HUDEP-2 (cell line): ENCODE measurements at regions not wholly inside any gene's neighbourhood (a gene's known extent, or its start where the extent isn't known, plus 50 kb on each side); places are given as distances from the start of the nearest gene placed in this dataset.
"Not testable (repeated sequence)": the region's sequence is repeated elsewhere in the genome, so short reads cannot be mapped to it uniquely, and the experiment has no call there.

Source experiments
- DNase-seq, 76 experiments: peaks; one replicate each; lab custom pipeline; 2025; ENCODE audit not compliant: unreplicated experiment in 76 of 76; lab: John Stamatoyannopoulos, UW

DNA sequence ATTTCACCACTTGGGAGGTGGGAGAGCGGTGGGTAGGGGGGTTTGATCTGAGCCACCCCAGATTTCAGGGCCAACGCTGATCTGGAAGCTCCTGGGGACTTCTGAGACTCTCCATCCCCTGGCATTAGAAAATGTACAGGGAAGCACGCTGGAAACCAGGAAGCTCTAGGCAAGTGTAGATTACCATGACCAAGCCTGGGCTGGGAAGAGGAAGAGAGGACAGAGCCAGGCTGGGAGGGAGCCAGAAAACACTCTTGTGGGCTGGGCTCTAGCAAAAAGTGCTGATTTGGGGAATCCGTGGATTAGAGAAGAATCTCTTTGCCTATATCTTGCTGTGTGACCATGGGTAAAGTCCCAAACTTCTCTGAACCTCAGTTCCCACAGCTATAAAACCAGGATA is 236.7 kb downstream of the BCL11B start:
- DNase-seq, result no peak

GRCh38 chr14:99035712-99036610 is 236.0 kb downstream of the BCL11B start:
- no peak for DNase-seq

DNA sequence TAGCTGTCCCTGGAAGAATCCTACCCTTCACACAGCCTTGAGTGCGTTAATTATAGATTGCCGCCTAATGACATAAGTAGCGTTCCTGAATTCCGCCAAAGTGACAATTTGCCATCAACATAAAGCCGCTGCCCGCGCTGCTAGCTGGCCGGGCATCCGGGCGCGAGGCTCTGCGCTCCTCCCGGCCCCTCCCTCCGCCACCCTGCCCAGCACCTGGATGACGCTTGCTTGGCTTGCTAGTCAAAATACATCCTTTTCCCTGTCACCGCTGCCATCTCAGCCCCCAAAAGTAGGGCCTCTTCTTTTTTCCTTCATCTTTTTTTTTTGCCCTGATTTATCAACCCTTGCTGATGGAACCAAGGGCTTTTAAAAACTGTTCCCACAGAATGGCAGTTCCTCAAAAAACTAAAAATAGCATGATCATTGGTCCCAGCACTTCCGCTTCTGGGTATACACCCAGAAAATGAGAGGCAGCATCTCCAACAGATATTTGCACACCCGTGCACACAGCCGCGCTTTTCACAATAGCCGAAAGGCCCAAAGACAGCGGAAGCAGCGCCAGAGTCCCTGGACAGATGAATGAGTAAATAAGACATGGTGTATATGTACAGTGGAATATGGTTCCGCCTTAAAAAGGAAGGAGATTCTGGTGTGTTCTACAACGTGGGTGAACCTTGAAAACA is 235.2 kb downstream of the BCL11B start:
- DNase-seq, result no peak

GRCh38 chr14:99037326-99037725 is 234.7 kb downstream of the BCL11B start:
- not testable (repeated sequence) for DNase-seq

DNA sequence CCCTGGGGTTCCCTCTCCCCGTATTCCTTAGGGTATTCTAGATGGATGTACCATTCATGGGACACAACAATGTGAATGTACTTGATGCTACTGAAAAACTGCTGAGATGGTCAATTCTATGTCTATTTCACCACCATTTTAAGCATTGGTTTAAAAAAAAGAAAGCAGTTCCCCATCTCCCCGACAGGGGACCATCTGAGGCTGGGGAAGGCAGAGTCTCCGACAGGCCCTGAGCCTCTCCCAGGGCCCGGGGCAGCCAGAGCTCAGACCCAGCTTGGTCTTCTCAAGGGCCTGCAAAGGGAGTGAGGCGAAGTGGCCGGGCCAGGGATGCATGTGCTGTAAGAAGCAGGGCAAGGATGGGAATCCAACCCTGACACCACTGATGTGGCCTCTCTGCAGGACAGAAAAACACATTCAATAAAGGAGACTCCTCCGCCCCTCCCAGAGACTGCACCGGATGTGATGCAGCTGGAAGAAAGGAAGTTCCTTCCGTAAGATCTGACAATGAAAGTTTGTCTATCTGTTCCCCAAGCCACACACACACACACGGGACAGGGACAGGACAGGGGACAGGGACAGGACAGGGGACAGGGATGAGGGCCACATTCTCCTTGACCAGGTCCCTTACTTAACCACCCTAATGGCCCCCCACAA is 234.1 kb downstream of the BCL11B start:
- no peak for DNase-seq

DNA sequence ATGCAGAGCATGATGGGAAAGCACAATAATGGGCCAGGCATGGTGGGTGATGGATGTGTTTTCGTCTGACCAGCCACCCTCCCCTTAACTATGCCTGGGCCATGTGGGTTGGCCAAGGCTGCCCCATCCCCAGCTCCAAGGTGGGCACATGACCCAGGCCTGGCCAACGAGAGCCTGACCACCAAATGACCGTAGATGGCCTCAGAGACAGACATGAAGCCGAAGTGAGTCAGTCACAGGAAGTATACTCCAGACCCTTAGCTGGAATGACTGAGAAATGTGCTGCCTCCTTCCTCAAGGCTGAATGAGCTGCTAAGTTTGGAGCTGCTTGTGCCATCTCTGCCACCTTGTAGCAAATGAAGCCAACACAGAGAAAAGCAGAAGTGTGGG is 233.6 kb downstream of the BCL11B start:
- no peak for DNase-seq

DNA sequence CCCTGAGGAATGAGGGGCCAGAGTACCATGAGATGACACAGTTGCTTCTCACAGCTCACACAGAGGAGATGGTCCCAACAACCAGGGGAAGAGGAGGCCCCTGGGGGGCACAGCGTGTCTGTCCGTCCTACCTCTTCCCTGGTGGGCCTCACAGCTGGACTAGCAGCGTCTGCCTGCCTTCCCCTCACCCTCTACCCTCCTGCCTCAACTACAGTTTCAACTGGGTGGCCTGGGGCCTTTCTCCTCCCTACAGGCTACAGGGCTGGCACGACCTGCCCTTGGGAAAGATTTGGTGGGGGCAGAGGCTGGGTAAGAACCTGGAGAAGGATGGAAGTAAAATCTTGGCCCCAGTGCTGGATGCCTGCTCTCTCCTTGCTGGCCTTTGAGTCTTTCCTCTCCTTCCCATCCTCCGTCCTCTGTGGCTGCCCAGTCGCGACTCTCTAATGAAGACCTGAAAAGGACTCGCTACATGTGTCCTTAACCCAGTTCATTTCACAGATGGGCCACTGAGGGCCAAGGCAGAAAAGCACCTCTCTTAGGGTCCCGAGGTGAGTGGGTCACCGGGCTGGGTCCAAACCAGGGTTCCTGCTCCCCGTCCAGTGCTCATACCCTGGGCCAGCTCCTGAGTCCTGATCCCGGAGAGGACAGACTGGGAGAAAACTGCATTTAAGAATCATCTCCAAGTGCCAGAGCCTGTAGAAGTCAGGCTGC is 232.5 kb downstream of the BCL11B start:
- DNase-seq, result no peak

DNA sequence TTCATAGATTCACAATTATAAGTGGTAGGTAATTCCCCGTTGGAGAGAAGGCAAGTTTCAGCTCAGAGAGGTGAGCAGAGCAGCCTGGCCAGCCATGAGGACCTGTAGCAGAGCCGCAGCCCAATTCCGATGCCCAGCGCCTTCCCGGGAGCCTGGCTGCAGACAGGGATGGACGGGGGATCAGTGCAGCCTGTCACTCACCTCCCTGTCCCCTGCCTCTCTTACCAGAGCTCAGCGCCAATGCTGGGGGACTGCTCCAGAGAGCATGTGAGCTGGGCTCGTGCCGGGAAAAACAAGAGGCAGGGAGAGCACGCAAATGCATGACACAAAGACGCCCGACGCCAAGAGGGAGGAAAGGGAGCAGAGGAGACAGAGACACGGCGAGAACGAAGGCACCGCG is 231.9 kb downstream of the BCL11B start:
- DNase-seq, result no peak

DNA sequence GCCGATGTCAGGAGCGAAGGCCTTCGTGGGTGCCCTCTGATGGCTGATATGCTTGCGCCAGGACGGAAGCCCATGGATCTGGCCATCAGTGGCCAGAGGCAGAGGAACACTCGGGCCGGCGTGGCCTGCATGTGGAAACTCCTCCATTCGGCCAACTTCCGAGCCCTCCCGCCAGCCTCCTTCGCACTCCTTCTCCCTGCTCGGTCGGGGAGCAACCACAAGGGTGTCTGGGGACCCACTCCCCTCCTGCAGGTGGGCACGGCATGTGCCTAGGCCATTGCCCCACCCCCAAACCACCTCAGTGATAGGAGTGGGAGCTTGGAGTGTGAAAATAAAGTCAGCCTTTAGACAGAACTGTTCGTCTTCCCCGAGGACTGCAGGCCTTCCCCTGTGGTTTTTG is 231.3 kb downstream of the BCL11B start:
- no peak for DNase-seq

- DNase-seq, result no peak
These were observed 230.7 kb downstream of the BCL11B start for GRCh38 chr14:99041141-99041819.

DNA sequence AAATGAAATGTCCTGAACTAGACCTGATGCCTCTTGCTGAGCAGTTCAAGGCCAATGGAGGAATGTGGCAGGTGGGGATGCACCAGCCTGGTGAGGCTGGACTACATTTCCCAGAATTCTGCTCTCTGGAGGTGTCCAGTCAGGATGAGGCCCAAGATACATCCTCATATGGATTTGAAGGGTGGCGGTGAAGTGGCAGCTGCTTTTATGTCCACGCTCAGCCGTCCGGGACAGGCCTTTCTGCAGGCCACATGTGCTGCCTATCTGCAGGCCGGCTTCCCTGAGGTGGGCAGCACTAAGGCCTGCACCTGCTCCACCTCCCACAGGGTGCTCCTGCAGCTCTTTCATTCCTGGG is 230.2 kb downstream of the BCL11B start:
- no peak for DNase-seq

- no peak for DNase-seq
These were observed 229.4 kb downstream of the BCL11B start for GRCh38 chr14:99042381-99043266.

- no peak for DNase-seq
These were observed 228.8 kb downstream of the BCL11B start for GRCh38 chr14:99043267-99043615.

GRCh38 chr14:99043756-99044155 is 228.2 kb downstream of the BCL11B start:
- DNase-seq, result no peak

DNA sequence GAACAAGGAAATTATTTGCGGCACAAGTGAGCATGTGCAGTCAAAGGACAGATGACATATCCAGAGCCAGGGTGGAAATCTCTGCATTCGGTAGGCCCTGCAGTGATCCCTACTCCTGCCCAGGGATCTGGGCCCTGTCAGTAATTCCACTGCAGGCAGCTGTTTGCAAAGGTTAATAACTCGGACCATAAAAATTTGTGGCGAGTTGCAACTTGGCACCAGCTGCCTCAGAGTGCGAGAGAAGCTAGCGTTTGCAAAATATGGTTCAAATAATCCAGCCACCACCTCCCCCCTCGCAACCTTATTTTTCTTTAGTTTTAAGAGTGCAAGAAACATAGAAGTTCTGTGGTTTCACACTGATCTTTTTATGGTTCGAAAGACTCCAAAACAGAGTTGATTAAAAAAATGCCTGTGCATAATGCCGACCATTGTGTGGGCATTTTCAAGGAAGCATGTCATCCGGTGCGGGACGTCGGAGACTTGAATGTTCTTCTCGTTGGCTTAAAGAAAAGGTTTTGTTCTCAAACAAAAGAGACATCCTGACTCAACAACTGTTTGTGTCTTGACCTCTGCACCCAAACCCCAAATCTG is 224.5 kb downstream of the BCL11B start:
- DNase-seq, result no peak

DNA sequence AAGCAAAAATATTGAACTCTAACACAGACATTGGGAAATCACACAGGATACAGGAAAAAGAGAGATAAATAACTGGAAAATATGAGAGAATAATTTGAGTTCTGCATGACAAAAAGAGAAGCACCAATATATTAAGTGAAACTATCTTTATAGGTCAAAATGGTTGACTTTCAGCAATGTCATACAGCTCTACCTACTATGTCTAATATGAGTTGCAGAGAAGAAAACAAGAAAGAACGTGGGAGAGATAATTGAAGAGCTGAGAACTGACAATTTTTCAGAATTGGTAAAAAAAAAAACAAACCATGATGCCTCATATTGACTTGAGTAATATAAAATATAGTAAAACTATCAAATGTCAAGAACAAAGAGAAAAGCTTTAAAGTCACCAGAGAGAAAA is 221.7 kb downstream of the BCL11B start:
- DNase-seq, result no peak

DNA sequence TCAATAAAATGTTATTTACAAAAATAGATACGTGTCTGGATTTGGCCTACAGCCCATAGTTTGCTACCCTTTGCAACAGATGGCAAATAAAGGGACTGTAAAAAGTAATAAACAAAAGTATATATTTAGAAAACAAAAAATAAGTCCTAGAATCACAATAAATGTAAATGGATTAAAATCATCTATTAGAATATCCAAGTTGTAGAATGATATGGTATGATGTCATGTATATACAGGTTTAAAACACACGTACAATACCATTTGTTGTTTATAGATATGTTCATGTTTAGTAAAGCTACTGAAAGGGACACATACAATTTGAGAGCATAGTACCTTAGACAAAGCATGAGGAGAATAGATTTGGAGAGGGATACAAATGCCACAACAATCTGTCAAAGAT is 219.5 kb downstream of the BCL11B start:
- DNase-seq, result no peak

- DNase-seq, result no peak
These were observed 217.0 kb downstream of the BCL11B start for GRCh38 chr14:99055019-99055418.

GRCh38 chr14:99055816-99056215 is 216.2 kb downstream of the BCL11B start:
- no peak for DNase-seq
